ENCODE measurements at regions not wholly inside any gene's neighbourhood (a gene's known extent, or its start where the extent isn't known, plus 50 kb on each side); places are given as distances from the start of the nearest gene placed in this dataset.

- no peak for TF ChIP-seq CTCF (IDR thresholded peaks at IDR 0.05)
- TF ChIP-seq POLR2A (IDR thresholded peaks at IDR 0.05) = no peak
Measured at GRCh38 chr14:30349520-30349919, 209.4 kb upstream of the G2E3 start.
